Nephron (organoid): ENCODE measurements at regions not wholly inside any gene's neighbourhood (a gene's known extent, or its start where the extent isn't known, plus 50 kb on each side); places are given as distances from the start of the nearest gene placed in this dataset.

Experiments
- H3K27ac Mint-ChIP-seq, 3 experiments: 2 replicates each; pipeline ENCODE4 v1.8.0; 2020; ENCODE audit warnings: mixed read lengths in 3 of 3, mild to moderate bottlenecking in 2 of 3, moderate library complexity in 1 of 3
- H3K27me3 Mint-ChIP-seq: 2 replicates; pipeline ENCODE4 v1.8.0; 2021; ENCODE audit warnings: low read depth, mild to moderate bottlenecking, moderate library complexity, mixed read lengths
- H3K36me3 Mint-ChIP-seq: 2 replicates; pipeline ENCODE4 v1.8.0; 2020; ENCODE audit warnings: low read depth, mixed read lengths
- H3K4me1 Mint-ChIP-seq: 2 replicates; pipeline ENCODE4 v1.8.0; 2020; ENCODE audit warnings: mixed read lengths
- H3K4me3 Mint-ChIP-seq, 3 experiments: 2 replicates each; pipeline ENCODE4 v1.8.0; 2020; ENCODE audit warnings: mild to moderate bottlenecking in 3 of 3, mixed read lengths in 3 of 3, moderate library complexity in 2 of 3
- H3K9me3 Mint-ChIP-seq: 2 replicates; pipeline ENCODE4 v1.8.0; 2020; ENCODE audit warnings: mixed read lengths
- TF ChIP-seq, protein P1 (sequence below), 3 experiments: fragments of 200-600 bp; sonication (generic); IDR thresholded peaks; one replicate each; pipeline ENCODE4 v1.5.0; 2021; ENCODE audit warnings: antibody characterized with exemption in 3 of 3; ENCODE audit not compliant: unreplicated experiment in 3 of 3

DNA sequence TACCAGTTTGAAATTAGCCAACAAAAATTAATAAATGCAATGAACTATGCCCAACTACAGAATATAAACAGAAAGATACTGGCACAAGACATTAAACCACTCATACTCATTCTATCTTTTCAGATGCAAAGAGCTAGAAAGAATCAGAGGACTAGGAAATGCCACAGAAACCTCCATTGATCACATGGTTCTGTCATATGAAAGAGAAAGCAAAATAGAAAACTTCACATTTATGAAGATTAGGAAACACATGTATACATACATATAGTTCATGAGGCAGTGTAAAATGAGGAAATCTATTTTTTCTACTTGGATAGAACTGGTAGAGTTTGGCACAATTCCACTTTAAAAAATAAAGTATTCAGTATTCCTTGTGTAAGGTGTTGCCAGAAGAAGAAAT is 275.1 kb upstream of the PTGER4 start:
- Mint-ChIP-seq H3K27me3 (no peaks in the 10 kb centered on the region), H3K36me3 (no peaks in the 10 kb centered on the region), H3K27ac (no peak overlapping the region), H3K4me3 (no peak overlapping the region), H3K4me1 (peaks cover 22% of the 10 kb centered on the region), H3K9me3 (no peaks in the 10 kb centered on the region)
- TF ChIP-seq, protein P1, sequence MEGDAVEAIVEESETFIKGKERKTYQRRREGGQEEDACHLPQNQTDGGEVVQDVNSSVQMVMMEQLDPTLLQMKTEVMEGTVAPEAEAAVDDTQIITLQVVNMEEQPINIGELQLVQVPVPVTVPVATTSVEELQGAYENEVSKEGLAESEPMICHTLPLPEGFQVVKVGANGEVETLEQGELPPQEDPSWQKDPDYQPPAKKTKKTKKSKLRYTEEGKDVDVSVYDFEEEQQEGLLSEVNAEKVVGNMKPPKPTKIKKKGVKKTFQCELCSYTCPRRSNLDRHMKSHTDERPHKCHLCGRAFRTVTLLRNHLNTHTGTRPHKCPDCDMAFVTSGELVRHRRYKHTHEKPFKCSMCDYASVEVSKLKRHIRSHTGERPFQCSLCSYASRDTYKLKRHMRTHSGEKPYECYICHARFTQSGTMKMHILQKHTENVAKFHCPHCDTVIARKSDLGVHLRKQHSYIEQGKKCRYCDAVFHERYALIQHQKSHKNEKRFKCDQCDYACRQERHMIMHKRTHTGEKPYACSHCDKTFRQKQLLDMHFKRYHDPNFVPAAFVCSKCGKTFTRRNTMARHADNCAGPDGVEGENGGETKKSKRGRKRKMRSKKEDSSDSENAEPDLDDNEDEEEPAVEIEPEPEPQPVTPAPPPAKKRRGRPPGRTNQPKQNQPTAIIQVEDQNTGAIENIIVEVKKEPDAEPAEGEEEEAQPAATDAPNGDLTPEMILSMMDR (IDR thresholded peaks at IDR 0.05; ENCODE audit: unreplicated experiment in 3 of 3) = no peak

DNA sequence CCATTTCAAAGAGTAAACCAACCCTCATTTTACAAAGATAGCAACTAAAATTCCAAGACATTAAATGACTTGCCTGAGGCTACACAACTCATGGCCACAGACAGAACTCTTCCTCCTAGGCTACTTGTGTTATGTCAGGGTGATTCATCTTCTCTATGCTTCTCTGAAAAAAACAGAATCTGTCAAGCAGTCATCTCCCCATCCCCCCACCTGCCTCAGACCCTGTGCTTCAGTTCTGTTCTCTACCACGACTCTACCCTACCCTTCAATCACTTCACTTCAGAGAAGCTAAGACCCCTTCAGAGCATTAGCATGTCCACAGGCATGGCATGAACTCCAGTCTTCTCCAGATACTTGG is 277.7 kb upstream of the PTGER4 start:
- Mint-ChIP-seq H3K4me1 (peaks cover 18% of the 10 kb centered on the region), H3K27me3 (no peaks in the 10 kb centered on the region), H3K36me3 (no peaks in the 10 kb centered on the region), H3K27ac (no peak overlapping the region), H3K4me3 (no peak overlapping the region), H3K9me3 (no peaks in the 10 kb centered on the region)
- TF ChIP-seq, protein P1 (IDR thresholded peaks at IDR 0.05; ENCODE audit: unreplicated experiment in 3 of 3) = no peak

GRCh38 chr5:40401284-40402006 is 278.3 kb upstream of the PTGER4 start:
- Mint-ChIP-seq H3K36me3 (no peaks in the 10 kb centered on the region), H3K4me1 (peaks cover 13% of the 10 kb centered on the region), H3K27ac (no peak overlapping the region), H3K27me3 (no peaks in the 10 kb centered on the region), H3K4me3 (no peak overlapping the region), H3K9me3 (no peaks in the 10 kb centered on the region)
- TF ChIP-seq, protein P1 (IDR thresholded peaks at IDR 0.05; ENCODE audit: unreplicated experiment in 3 of 3) = no peak

- H3K27me3 Mint-ChIP-seq = no peaks in the 10 kb centered on the region
- H3K27ac Mint-ChIP-seq = no peak overlapping the region
- H3K4me1 Mint-ChIP-seq = peaks cover 9% of the 10 kb centered on the region
- no peaks in the 10 kb centered on the region for H3K9me3 Mint-ChIP-seq
- TF ChIP-seq, protein P1 (IDR thresholded peaks at IDR 0.05; ENCODE audit: unreplicated experiment in 3 of 3) = no peak
- no peak overlapping the region for H3K4me3 Mint-ChIP-seq
- no peaks in the 10 kb centered on the region for H3K36me3 Mint-ChIP-seq
Observed at GRCh38 chr5:40400245-40400644, 279.5 kb upstream of the PTGER4 start.

DNA sequence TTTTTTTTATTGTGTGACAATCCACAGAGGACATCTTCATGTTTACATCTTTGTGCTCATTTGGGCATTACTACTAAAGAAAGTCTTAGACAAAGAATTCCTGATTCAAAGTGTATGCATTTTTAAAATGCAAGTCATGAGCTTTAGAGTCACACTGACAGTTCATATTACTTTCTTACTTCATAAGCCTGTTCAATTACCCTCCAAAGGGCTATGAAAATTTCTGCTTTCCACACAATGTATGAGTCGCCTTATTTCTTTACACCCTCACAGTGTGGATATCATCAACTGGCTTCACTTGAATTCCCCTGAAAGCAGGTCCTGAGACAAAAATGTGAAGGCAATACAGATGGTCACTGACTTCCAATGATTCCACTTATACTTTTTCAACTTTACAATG is 280.4 kb upstream of the PTGER4 start:
- TF ChIP-seq, protein P1 (IDR thresholded peaks at IDR 0.05; ENCODE audit: unreplicated experiment in 3 of 3) = no peak
- H3K4me3 Mint-ChIP-seq = no peak overlapping the region
- H3K9me3 Mint-ChIP-seq = no peaks in the 10 kb centered on the region
- H3K36me3 Mint-ChIP-seq = no peaks in the 10 kb centered on the region
- peaks cover 15% of the 10 kb centered on the region for H3K4me1 Mint-ChIP-seq
- H3K27ac Mint-ChIP-seq = no peak overlapping the region
- H3K27me3 Mint-ChIP-seq = no peaks in the 10 kb centered on the region

GRCh38 chr5:40397976-40398375 is 281.7 kb upstream of the PTGER4 start:
- peaks cover 15% of the 10 kb centered on the region for H3K4me1 Mint-ChIP-seq

More at GRCh38 chr5:40397976-40398375, 281.7 kb upstream of the PTGER4 start:
- Mint-ChIP-seq H3K4me3 (no peak overlapping the region), H3K9me3 (no peaks in the 10 kb centered on the region), H3K36me3 (no peaks in the 10 kb centered on the region), H3K27ac (no peak overlapping the region), H3K27me3 (no peaks in the 10 kb centered on the region)
- TF ChIP-seq, protein P1 (IDR thresholded peaks at IDR 0.05; ENCODE audit: unreplicated experiment in 3 of 3) = no peak
